HL-60 (cell line): ENCODE measurements at regions not wholly inside any gene's neighbourhood (a gene's known extent, or its start where the extent isn't known, plus 50 kb on each side); places are given as distances from the start of the nearest gene placed in this dataset.

Experiments used
- DNase-seq, 2 experiments: peaks; one replicate each; pipeline ENCODE4 v3.0.0-alpha.2; 2010 to 2020; ENCODE audit warnings: low read depth in 1 of 2, low spot score in 1 of 2
- H3K27ac ChIP-seq: fragments of 250-450 bp; sonication (Bioruptor Pico); replicated peaks from 2 replicates; pipeline ENCODE4 v1.5.1; 2020; ENCODE audit warnings: mild to moderate bottlenecking, moderate library complexity
- H3K27me3 ChIP-seq: fragments of 250-450 bp; sonication (Bioruptor Pico); 2 replicates; pipeline ENCODE4 v1.5.1; 2021; ENCODE audit warnings: mild to moderate bottlenecking, moderate library complexity; ENCODE audit not compliant: insufficient read depth, poor library complexity, severe bottlenecking
- H3K4me3 ChIP-seq: replicated peaks from 2 replicates; pipeline ENCODE4 v1.5.1; 2011; ENCODE audit warnings: mild to moderate bottlenecking, control low read depth, low read length; ENCODE audit not compliant: insufficient read depth
- CTCF ChIP-seq: IDR thresholded peaks from one replicate; pipeline ENCODE4 v1.5.1; 2011; ENCODE audit warnings: low read length, control low read depth, inconsistent platforms; ENCODE audit not compliant: insufficient read depth
- GABPA ChIP-seq: IDR thresholded peaks from 2 replicates; pipeline ENCODE4 v1.6.1; 2012; ENCODE audit warnings: low read depth
- POLR2AphosphoS5 ChIP-seq: IDR thresholded peaks from 2 replicates; pipeline ENCODE4 v1.6.1; 2012; ENCODE audit warnings: low read depth
- SPI1 ChIP-seq: IDR thresholded peaks from 2 replicates; pipeline ENCODE4 v1.6.1; 2012; ENCODE audit warnings: low read depth, mild to moderate bottlenecking, borderline replicate concordance
- TF ChIP-seq, protein P1 (sequence below): IDR thresholded peaks from 2 replicates; pipeline ENCODE4 v1.6.1; 2012; ENCODE audit warnings: low read depth; ENCODE audit not compliant: insufficient replicate concordance

GRCh38 chr15:39195961-39196486 lies 384.9 kb upstream of the THBS1 start:
- Histone ChIP-seq H3K27me3 (no peaks in the 10 kb centered on the region), H3K27ac (no peak overlapping the region), H3K4me3 (no peak overlapping the region)
- TF ChIP-seq SPI1 = peak; percentile 29; the same call in 1 of the 2 replicates
- no peak for TF ChIP-seq CTCF
- DNase-seq = no peak

DNA sequence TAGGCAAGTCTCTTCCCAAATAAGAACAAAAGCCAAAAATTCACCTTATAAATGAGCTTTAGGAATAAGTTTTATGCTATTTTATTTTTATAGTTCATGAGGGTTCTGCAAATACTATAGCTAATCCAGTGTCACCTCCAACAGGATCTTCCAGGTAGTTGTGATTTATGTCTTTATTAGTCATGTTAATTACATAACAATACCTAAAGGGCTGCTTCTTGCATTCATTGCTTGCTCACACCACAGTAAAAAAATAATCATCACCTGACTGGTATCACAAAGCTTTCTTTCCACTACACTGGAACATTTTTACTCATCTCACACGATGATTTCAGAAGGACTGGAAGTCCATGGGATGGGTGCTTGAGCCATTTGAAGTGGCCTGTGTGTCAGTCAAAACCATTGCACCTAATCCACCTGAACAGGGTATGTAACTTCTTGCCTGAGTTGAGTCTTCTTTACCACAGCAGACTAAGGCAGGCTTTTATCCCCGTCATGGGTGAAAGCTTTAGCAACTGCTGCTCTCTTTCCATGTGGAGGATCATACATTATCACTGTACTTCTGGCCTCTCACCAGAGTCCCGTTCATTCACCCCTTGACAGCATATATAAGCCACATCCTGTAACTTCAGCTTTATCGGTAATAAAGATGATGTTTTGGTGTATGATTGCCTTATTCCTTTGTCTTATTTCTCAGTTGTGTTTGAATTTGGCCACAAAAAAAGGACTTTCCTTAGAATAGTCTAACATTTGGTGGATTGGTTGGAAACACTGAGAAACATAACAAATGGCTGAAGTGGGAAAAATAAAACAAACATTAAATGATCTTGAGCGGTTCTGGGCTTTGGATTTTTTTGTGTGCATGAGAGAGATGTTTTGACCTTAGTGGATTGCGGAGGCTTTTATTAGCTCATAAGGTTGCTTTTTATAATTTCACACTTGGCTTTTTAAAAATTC lies 382.6 kb upstream of the THBS1 start:
- Histone ChIP-seq H3K27me3 (no peaks in the 10 kb centered on the region), H3K27ac (no peak overlapping the region), H3K4me3 (no peak overlapping the region)
- DNase-seq = no peak
- no peak for TF ChIP-seq GABPA
- no peak for TF ChIP-seq POLR2AphosphoS5
- no peak for TF ChIP-seq CTCF
- TF ChIP-seq SPI1 = no peak
- TF ChIP-seq, protein P1, sequence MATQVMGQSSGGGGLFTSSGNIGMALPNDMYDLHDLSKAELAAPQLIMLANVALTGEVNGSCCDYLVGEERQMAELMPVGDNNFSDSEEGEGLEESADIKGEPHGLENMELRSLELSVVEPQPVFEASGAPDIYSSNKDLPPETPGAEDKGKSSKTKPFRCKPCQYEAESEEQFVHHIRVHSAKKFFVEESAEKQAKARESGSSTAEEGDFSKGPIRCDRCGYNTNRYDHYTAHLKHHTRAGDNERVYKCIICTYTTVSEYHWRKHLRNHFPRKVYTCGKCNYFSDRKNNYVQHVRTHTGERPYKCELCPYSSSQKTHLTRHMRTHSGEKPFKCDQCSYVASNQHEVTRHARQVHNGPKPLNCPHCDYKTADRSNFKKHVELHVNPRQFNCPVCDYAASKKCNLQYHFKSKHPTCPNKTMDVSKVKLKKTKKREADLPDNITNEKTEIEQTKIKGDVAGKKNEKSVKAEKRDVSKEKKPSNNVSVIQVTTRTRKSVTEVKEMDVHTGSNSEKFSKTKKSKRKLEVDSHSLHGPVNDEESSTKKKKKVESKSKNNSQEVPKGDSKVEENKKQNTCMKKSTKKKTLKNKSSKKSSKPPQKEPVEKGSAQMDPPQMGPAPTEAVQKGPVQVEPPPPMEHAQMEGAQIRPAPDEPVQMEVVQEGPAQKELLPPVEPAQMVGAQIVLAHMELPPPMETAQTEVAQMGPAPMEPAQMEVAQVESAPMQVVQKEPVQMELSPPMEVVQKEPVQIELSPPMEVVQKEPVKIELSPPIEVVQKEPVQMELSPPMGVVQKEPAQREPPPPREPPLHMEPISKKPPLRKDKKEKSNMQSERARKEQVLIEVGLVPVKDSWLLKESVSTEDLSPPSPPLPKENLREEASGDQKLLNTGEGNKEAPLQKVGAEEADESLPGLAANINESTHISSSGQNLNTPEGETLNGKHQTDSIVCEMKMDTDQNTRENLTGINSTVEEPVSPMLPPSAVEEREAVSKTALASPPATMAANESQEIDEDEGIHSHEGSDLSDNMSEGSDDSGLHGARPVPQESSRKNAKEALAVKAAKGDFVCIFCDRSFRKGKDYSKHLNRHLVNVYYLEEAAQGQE = no peak

DNA sequence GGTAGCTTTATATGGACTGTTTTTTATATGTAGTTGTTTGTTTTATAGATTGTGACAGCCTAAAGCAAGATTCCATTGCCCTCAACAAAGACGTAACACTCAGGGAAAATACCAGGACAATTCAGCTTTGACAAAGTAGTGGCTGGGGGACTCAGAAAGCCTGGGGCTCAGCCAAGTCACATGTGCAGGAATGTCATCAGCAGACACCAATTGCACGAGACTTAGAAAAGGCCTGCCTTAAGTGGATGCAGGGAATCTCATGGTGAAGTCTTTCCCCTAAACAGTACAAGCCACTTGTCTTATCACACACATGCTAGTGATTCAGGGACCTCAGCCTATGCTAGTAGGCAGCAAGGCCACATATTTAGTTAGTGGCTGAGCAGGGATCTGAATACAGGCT lies 381.8 kb upstream of the THBS1 start:
- DNase-seq = no peak
- TF ChIP-seq, protein P1 = no peak
- TF ChIP-seq SPI1 (no peak), POLR2AphosphoS5 (no peak), CTCF (no peak), GABPA (no peak)
- Histone ChIP-seq H3K27me3 (no peaks in the 10 kb centered on the region), H3K27ac (no peak overlapping the region), H3K4me3 (no peak overlapping the region)
